ENCODE measurements at regions not wholly inside any gene's neighbourhood (a gene's known extent, or its start where the extent isn't known, plus 50 kb on each side); places are given as distances from the start of the nearest gene placed in this dataset.

DNA sequence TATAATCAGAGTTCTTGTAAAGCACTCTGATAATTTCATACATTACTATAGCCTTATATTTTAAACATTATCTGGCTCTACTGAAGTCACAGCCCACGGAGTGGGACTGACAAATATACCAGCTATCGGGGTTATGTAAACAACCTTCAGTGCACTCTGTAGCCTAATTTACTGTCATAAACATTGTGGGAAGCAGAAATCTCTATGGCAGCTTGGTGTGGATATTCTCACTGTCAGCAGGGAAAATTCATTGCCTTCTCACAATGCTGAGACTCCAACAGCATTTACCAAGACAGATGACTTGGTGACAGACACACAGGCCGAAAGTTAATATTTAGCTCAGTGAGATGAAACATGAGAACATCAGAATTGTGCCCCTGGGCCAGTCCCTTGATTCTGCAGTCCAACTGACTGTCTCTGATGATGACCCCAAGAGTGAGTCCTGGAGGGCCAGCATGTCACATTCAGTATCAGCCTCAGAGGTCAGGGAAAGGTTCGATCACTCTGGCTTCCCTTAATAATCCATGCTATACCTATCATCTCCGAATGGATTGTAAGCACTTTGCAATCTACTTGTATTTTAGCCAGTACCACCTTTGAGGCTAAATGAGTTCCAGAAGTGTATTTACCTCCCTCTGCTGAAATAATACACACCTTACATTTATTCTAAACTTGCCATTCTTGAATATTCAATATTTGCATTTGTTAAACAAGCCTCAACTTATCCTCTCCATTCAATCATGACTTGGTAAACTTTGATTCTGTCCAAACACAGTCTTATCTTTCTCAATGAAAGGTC, 146.2 kb upstream of the OSR1 start (continued):
- TF ChIP-seq, protein P1, sequence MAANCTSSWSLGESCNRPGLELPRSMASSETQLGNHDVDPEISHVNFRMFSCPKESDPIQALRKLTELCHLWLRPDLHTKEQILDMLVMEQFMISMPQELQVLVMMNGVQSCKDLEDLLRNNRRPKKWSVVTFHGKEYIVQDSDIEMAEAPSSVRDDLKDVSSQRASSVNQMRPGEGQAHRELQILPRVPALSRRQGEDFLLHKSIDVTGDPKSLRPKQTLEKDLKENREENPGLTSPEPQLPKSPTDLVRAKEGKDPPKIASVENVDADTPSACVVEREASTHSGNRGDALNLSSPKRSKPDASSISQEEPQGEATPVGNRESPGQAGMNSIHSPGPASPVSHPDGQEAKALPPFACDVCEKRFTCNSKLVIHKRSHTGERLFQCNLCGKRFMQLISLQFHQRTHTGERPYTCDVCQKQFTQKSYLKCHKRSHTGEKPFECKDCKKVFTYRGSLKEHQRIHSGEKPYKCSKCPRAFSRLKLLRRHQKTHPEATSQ (CRISPR knock-in tag; IDR thresholded peaks at IDR 0.05; ENCODE audit: borderline replicate concordance): no peak
- TF ChIP-seq, protein P2, sequence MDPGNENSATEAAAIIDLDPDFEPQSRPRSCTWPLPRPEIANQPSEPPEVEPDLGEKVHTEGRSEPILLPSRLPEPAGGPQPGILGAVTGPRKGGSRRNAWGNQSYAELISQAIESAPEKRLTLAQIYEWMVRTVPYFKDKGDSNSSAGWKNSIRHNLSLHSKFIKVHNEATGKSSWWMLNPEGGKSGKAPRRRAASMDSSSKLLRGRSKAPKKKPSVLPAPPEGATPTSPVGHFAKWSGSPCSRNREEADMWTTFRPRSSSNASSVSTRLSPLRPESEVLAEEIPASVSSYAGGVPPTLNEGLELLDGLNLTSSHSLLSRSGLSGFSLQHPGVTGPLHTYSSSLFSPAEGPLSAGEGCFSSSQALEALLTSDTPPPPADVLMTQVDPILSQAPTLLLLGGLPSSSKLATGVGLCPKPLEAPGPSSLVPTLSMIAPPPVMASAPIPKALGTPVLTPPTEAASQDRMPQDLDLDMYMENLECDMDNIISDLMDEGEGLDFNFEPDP (CRISPR knock-in tag; conservative IDR thresholded peaks at IDR 0.05): no peak
- TF ChIP-seq ZNF737 (CRISPR knock-in tag; IDR thresholded peaks at IDR 0.05; ENCODE audit: borderline replicate concordance): no peak
- TF ChIP-seq, protein P3, sequence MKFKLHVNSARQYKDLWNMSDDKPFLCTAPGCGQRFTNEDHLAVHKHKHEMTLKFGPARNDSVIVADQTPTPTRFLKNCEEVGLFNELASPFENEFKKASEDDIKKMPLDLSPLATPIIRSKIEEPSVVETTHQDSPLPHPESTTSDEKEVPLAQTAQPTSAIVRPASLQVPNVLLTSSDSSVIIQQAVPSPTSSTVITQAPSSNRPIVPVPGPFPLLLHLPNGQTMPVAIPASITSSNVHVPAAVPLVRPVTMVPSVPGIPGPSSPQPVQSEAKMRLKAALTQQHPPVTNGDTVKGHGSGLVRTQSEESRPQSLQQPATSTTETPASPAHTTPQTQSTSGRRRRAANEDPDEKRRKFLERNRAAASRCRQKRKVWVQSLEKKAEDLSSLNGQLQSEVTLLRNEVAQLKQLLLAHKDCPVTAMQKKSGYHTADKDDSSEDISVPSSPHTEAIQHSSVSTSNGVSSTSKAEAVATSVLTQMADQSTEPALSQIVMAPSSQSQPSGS (CRISPR knock-in tag; IDR thresholded peaks at IDR 0.05): peak; percentile 28; the same call in 1 of the 2 replicates
- no peak; the same call in 1 of the 2 replicates for TF ChIP-seq CREM (IDR thresholded peaks at IDR 0.05)
- TF ChIP-seq CREM (CRISPR knock-in tag; IDR thresholded peaks at IDR 0.05): no peak
- no peak for TF ChIP-seq MAFK (conservative IDR thresholded peaks at IDR 0.05 in 1 of 2, IDR thresholded peaks at IDR 0.05 in 1 of 2; ENCODE audit: low read length in 2 of 2)
- TF ChIP-seq POLR2A (IDR thresholded peaks at IDR 0.05; ENCODE audit: insufficient read depth in 1 of 2, low read depth in 2 of 2, low read length in 2 of 2): peak; percentile 45 to 50; a peak in 2 of 4 replicates
- no peak for TF ChIP-seq ZSCAN9 (CRISPR knock-in tag; IDR thresholded peaks at IDR 0.05; ENCODE audit: borderline replicate concordance)
- no peak for TF ChIP-seq ZNF143 (CRISPR knock-in tag; IDR thresholded peaks at IDR 0.05)
- no peak for TF ChIP-seq GZF1 (CRISPR knock-in tag; IDR thresholded peaks at IDR 0.05)
- 0 out of 2 replicates have a peak, but pooled peaks have one; percentile 49 for TF ChIP-seq SKIL (CRISPR knock-in tag; IDR thresholded peaks at IDR 0.05; ENCODE audit: borderline replicate concordance)
- TF ChIP-seq, protein P4, sequence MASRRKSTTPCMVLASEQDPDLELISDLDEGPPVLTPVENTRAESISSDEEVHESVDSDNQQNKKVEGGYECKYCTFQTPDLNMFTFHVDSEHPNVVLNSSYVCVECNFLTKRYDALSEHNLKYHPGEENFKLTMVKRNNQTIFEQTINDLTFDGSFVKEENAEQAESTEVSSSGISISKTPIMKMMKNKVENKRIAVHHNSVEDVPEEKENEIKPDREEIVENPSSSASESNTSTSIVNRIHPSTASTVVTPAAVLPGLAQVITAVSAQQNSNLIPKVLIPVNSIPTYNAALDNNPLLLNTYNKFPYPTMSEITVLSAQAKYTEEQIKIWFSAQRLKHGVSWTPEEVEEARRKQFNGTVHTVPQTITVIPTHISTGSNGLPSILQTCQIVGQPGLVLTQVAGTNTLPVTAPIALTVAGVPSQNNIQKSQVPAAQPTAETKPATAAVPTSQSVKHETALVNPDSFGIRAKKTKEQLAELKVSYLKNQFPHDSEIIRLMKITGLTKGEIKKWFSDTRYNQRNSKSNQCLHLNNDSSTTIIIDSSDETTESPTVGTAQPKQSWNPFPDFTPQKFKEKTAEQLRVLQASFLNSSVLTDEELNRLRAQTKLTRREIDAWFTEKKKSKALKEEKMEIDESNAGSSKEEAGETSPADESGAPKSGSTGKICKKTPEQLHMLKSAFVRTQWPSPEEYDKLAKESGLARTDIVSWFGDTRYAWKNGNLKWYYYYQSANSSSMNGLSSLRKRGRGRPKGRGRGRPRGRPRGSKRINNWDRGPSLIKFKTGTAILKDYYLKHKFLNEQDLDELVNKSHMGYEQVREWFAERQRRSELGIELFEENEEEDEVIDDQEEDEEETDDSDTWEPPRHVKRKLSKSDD (CRISPR knock-in tag; IDR thresholded peaks at IDR 0.05; ENCODE audit: low read depth): 0 out of 2 replicates have a peak, but pooled peaks have one; percentile 22
- 0 out of 2 replicates have a peak, but pooled peaks have one; percentile 75 for TF ChIP-seq ARNT2 (CRISPR knock-in tag; IDR thresholded peaks at IDR 0.05; ENCODE audit: low read depth)
- TF ChIP-seq, protein P5, sequence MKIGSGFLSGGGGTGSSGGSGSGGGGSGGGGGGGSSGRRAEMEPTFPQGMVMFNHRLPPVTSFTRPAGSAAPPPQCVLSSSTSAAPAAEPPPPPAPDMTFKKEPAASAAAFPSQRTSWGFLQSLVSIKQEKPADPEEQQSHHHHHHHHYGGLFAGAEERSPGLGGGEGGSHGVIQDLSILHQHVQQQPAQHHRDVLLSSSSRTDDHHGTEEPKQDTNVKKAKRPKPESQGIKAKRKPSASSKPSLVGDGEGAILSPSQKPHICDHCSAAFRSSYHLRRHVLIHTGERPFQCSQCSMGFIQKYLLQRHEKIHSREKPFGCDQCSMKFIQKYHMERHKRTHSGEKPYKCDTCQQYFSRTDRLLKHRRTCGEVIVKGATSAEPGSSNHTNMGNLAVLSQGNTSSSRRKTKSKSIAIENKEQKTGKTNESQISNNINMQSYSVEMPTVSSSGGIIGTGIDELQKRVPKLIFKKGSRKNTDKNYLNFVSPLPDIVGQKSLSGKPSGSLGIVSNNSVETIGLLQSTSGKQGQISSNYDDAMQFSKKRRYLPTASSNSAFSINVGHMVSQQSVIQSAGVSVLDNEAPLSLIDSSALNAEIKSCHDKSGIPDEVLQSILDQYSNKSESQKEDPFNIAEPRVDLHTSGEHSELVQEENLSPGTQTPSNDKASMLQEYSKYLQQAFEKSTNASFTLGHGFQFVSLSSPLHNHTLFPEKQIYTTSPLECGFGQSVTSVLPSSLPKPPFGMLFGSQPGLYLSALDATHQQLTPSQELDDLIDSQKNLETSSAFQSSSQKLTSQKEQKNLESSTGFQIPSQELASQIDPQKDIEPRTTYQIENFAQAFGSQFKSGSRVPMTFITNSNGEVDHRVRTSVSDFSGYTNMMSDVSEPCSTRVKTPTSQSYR (CRISPR knock-in tag; IDR thresholded peaks at IDR 0.05; ENCODE audit: borderline replicate concordance): peak; percentile 2; the same call in 1 of the 2 replicates
- no peak for TF ChIP-seq SAFB2 (CRISPR knock-in tag; IDR thresholded peaks at IDR 0.05; ENCODE audit: borderline replicate concordance, low read depth)

Data from HepG2 (cell line).